ENCODE measurements at regions not wholly inside any gene's neighbourhood (a gene's known extent, or its start where the extent isn't known, plus 50 kb on each side); places are given as distances from the start of the nearest gene placed in this dataset.
"Not testable (repeated sequence)": the region's sequence is repeated elsewhere in the genome, so short reads cannot be mapped to it uniquely, and the experiment has no call there.

GRCh38 chr21:6553505-6554376, 3967.6 kb upstream of the TPTE start:
- H3K4me3 Mint-ChIP-seq; H3K36me3 Mint-ChIP-seq (ENCODE audit: low read depth); H3K4me1 Mint-ChIP-seq (ENCODE audit: low read depth); H3K9me3 Mint-ChIP-seq; intact Hi-C loops (cut with micrococcal nuclease); H3K27ac Mint-ChIP-seq; DNase-seq (ENCODE audit: low spot score); H3K27me3 Mint-ChIP-seq (ENCODE audit: insufficient read depth): not testable (repeated sequence)

DNA sequence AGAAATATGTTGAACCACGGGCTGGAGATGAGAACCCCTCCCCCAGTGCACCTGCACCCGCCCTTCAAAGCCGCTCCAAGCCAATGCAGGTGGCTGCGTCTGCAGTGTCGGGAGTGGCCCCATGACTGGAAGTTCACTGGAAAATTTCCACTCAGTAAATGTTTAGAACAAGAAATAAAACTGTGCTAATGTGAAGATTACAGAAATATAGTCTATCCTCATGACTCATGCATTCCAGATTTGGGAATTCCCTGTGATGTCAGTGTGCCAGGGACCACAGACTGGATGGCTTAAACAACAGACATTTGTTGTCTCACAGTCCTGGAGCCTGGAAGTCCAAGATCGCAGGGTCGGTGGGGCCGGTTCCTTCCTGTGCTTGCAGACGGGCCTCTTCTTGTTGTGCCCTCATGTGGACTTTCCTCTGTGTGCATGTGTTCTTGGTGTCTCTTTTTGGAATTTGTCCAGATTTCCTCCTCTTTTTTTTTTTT, 3967.0 kb upstream of the TPTE start:
- H3K4me3 Mint-ChIP-seq; H3K27me3 Mint-ChIP-seq (ENCODE audit: insufficient read depth); H3K9me3 Mint-ChIP-seq; H3K4me1 Mint-ChIP-seq (ENCODE audit: low read depth); DNase-seq (ENCODE audit: low spot score); H3K36me3 Mint-ChIP-seq (ENCODE audit: low read depth); intact Hi-C loops (cut with micrococcal nuclease); H3K27ac Mint-ChIP-seq: not testable (repeated sequence)

DNA sequence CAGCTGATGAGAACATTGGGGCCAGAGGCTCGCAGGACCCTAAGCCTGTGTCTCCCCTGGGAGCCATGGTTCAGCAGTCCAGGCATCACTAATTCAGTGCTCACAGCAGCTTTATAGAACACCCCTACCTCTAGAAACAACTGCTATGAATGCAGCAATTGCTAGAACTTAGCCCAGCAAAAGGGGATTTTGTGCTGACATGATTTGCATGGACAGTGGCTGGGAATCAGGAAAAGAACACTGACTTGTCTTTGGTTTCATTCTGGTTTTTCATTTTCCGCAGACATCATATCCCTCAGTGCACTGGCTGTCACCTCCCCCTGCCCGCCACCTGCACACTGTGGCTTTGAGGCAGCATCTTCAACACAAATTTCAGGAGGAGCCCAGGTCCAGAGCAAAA, 3964.9 kb upstream of the TPTE start:
- intact Hi-C loops (cut with micrococcal nuclease); H3K4me3 Mint-ChIP-seq; H3K27me3 Mint-ChIP-seq (ENCODE audit: insufficient read depth); DNase-seq (ENCODE audit: low spot score); H3K4me1 Mint-ChIP-seq (ENCODE audit: low read depth); H3K36me3 Mint-ChIP-seq (ENCODE audit: low read depth); H3K27ac Mint-ChIP-seq; H3K9me3 Mint-ChIP-seq: not testable (repeated sequence)

GRCh38 chr21:6557415-6557814, 3964.0 kb upstream of the TPTE start:
- not testable (repeated sequence) for H3K27me3 Mint-ChIP-seq (ENCODE audit: insufficient read depth)

DNA sequence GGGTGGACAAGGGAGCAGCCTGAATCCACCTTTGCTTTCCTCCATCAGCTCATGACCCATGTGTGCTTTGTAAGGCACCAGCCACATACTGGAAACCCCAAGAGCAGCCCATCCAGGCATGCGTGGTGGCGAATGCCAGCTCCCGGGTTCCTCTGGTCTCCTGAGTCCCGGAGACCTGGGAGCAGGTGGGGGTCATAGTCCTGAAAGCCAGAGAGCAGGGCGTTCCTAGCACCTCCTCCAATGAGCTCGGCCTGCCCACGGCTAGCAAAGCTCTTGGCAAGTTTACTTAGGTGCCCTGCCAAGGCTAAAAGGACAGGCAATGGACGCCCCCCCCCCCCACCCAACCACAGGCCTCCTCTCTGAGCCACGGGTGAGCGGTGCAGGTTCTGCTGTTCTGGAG, 3960.2 kb upstream of the TPTE start:
- H3K27ac Mint-ChIP-seq; H3K4me1 Mint-ChIP-seq (ENCODE audit: low read depth); H3K36me3 Mint-ChIP-seq (ENCODE audit: low read depth); intact Hi-C loops (cut with micrococcal nuclease); H3K27me3 Mint-ChIP-seq (ENCODE audit: insufficient read depth); H3K4me3 Mint-ChIP-seq; DNase-seq (ENCODE audit: low spot score); H3K9me3 Mint-ChIP-seq: not testable (repeated sequence)

More at GRCh38 chr21:6557415-6557814, 3964.0 kb upstream of the TPTE start:
- DNase-seq (ENCODE audit: low spot score); intact Hi-C loops (cut with micrococcal nuclease); H3K4me3 Mint-ChIP-seq; H3K9me3 Mint-ChIP-seq; H3K4me1 Mint-ChIP-seq (ENCODE audit: low read depth); H3K27ac Mint-ChIP-seq; H3K36me3 Mint-ChIP-seq (ENCODE audit: low read depth): not testable (repeated sequence)

GRCh38 chr21:6561578-6561977, 3959.8 kb upstream of the TPTE start:
- not testable (repeated sequence) for H3K9me3 Mint-ChIP-seq; H3K27me3 Mint-ChIP-seq (ENCODE audit: insufficient read depth)

DNA sequence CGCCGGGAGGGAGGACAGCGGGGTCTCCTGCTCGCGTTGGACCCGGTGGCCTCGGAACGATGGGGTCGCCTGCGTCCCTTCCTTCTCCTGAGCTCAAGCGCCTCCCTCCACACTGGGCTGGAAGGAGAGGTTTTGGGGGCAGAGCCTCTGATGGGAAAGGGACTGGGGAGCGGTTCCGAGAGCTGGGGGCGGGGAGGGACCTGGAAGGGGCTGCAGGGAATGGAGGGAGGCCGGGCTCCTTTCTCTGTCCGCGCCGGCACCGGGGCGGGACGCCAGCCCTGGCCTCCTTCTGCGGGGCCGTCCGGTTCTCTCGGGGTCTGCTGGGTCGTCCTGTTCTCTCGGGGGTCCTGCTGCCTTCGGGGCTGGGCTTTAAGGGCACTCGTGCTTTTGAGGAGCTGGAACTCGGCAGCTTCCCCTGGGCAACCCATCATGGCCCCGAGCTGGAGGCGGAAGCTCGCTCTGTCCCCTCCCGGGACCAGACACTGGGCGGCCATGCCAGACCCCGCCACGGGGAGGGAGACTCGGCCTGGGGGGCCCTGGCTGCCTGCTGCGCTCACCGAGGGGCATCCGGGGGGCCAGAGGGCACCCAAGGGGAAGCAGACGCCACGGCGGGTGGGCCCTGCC, 3956.7 kb upstream of the TPTE start:
- H3K9me3 Mint-ChIP-seq; H3K27me3 Mint-ChIP-seq (ENCODE audit: insufficient read depth); H3K4me1 Mint-ChIP-seq (ENCODE audit: low read depth); DNase-seq (ENCODE audit: low spot score); H3K36me3 Mint-ChIP-seq (ENCODE audit: low read depth); H3K27ac Mint-ChIP-seq; intact Hi-C loops (cut with micrococcal nuclease); H3K4me3 Mint-ChIP-seq: not testable (repeated sequence)

More at GRCh38 chr21:6561578-6561977, 3959.8 kb upstream of the TPTE start:
- H3K36me3 Mint-ChIP-seq (ENCODE audit: low read depth); DNase-seq (ENCODE audit: low spot score); H3K4me3 Mint-ChIP-seq; H3K4me1 Mint-ChIP-seq (ENCODE audit: low read depth); H3K27ac Mint-ChIP-seq; intact Hi-C loops (cut with micrococcal nuclease): not testable (repeated sequence)

DNA sequence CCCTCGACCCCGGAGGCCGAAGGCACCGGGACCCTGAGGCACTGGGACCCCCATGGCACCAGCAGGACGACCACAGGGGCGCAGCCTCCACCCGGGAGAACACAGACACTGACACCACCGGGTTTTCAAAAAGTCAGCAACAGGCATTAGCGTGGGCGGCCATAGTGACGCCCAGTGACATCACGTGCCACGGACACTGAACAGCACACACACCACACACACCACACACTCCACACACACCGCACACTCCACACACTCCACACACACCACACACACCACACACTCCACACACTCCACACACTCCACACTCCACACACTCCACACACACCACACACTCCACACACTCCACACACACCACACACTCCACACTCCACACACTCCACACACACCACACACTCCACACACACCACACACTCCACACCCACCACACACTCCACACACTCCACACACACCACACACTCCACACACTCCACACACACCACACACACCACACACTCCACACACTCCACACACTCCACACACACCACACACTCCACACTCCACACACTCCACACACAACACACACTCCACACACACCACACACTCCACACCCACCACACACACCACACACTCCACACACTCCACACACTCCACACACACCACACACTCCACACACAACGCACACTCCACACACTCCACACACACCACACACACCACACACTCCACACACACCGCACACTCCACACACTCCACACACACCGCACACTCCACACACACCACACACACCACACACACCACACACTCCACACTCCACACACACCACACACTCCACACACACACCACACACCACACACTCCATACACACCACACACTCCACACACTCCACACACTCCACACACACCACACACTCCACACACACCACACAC, 3955.9 kb upstream of the TPTE start:
- peak; percentile 1 for DNase-seq (ENCODE audit: low spot score)
- H3K4me3 Mint-ChIP-seq; H3K27me3 Mint-ChIP-seq (ENCODE audit: insufficient read depth); H3K27ac Mint-ChIP-seq; H3K4me1 Mint-ChIP-seq (ENCODE audit: low read depth); intact Hi-C loops (cut with micrococcal nuclease); H3K36me3 Mint-ChIP-seq (ENCODE audit: low read depth); H3K9me3 Mint-ChIP-seq: not testable (repeated sequence)

- H3K27ac Mint-ChIP-seq; intact Hi-C loops (cut with micrococcal nuclease); H3K4me1 Mint-ChIP-seq (ENCODE audit: low read depth); DNase-seq (ENCODE audit: low spot score); H3K36me3 Mint-ChIP-seq (ENCODE audit: low read depth); H3K4me3 Mint-ChIP-seq; H3K9me3 Mint-ChIP-seq; H3K27me3 Mint-ChIP-seq (ENCODE audit: insufficient read depth): not testable (repeated sequence)
Measured at GRCh38 chr21:6567542-6567941, 3953.8 kb upstream of the TPTE start.

DNA sequence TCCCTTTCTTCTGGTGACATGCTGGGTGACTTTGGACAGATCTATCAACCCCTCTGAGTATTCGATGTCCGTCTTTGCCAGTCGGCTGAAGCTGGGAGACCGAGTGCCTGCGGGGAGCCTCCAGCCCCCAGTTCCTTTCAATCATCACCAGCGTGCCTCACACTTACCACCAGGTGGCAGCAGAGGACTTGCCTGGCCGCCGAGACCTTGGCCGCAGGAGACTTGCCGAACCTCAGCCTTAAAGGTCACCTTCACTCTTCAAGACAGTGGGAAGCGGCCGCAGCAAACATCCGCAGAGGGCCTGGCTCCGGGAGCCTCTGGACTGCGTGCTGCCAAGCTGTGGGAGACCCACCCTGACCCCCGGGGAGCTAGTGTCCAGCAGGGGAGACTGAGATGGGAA, 3952.2 kb upstream of the TPTE start:
- H3K36me3 Mint-ChIP-seq (ENCODE audit: low read depth); H3K4me1 Mint-ChIP-seq (ENCODE audit: low read depth); H3K27me3 Mint-ChIP-seq (ENCODE audit: insufficient read depth); intact Hi-C loops (cut with micrococcal nuclease); H3K4me3 Mint-ChIP-seq; H3K27ac Mint-ChIP-seq; DNase-seq (ENCODE audit: low spot score); H3K9me3 Mint-ChIP-seq: not testable (repeated sequence)

- H3K36me3 Mint-ChIP-seq (ENCODE audit: low read depth); DNase-seq (ENCODE audit: low spot score); H3K27ac Mint-ChIP-seq; H3K27me3 Mint-ChIP-seq (ENCODE audit: insufficient read depth); H3K9me3 Mint-ChIP-seq; H3K4me3 Mint-ChIP-seq; H3K4me1 Mint-ChIP-seq (ENCODE audit: low read depth); intact Hi-C loops (cut with micrococcal nuclease): not testable (repeated sequence)
Measured at GRCh38 chr21:6569587-6570392, 3951.6 kb upstream of the TPTE start.

- H3K9me3 Mint-ChIP-seq; H3K4me3 Mint-ChIP-seq; DNase-seq (ENCODE audit: low spot score); H3K36me3 Mint-ChIP-seq (ENCODE audit: low read depth); H3K27ac Mint-ChIP-seq; intact Hi-C loops (cut with micrococcal nuclease); H3K27me3 Mint-ChIP-seq (ENCODE audit: insufficient read depth); H3K4me1 Mint-ChIP-seq (ENCODE audit: low read depth): not testable (repeated sequence)
Measured at GRCh38 chr21:6570700-6571368, 3950.5 kb upstream of the TPTE start.
